Anterior cingulate cortex (tissue), 58 donors: ENCODE measurements at regions not wholly inside any gene's neighbourhood (a gene's known extent, or its start where the extent isn't known, plus 50 kb on each side); places are given as distances from the start of the nearest gene placed in this dataset.
"Not testable (repeated sequence)": the region's sequence is repeated elsewhere in the genome, so short reads cannot be mapped to it uniquely, and the experiment has no call there.

ENCODE experiments used
- DNase-seq, 58 donors: peaks; one replicate each; lab custom pipeline; 2025; lab: John Stamatoyannopoulos, UW

DNA sequence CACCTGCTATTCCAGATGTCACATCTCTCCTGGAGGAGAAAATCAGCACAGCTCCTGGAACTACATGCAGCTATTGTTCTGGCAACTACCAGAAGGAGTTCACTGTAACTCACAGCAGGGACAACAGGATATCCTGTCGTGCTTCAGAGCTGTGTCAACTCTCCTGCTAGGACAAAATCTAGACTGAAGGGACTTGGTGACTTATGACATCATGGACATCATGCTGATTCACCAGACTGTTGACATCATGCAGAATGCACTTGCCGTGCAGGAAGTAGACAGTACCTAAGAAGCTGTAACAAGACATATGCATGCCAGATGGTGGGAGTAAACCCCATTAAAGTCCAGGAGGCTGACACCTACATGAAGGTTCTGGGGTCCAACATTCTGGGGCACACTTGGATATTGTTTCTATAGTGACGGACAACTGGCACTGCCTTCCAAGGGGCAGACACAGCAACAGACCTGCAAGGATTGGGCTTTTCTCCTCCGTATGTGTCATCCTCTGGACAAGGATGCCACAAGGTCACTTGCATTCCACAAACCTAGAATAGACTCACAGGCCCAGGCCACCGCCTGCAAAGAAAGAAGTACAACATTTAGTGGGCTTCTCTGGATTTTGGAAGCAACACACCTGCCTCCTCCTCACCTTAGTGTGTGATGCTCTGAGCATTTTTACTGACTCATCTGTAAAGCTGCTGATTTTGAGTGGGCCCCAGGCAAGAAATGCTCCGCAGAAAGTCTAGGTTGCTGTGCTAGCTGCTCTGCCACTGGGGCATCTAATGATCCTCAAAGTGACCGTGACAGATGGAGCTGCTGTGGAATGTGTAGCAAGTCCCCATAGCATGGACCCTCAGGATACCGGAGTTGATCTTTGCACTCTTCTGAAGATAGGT, 249.2 kb downstream of the MATN1 start:
- peak in 1 of 58 donors; percentile 2 for DNase-seq

DNA sequence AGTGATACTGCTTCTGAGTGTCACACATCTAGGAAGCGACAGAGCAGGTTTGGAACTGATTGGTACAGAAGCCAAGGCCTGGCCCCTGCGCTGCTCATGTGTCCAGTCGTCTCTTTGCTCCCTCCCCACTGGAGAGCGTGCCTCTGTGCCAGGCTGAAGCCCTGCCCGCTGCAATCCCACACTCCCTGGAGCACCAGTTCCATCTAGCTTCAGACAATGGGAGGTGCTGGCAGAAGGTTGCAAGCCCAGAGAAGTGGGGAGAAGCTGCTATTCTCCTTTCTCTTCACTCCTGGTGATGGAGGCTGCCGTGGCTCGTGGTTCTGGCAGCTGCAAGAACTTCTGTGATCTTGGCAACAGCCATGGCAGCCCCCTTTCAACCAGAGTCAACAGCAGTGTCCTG, 250.9 kb downstream of the MATN1 start:
- DNase-seq = no peak

DNA sequence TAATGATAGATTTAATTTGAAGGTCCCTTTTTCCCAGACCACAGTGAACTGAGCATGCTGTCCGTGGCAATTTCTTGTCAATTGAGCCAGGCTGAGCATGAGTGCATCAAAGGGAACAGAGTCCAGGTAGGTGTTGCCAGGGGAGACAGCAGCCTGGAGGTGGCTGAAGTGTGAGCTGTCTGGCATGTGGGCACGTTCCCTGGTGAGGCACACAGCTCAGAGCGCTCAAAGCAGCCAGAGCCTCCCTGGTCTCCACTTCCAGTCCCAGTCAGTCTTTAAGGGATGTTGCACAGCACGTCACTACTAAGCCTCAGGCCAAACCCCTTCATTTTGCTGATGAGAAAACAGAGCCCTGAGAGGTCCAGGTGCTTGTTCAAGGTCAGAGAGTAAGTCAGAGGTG, 251.4 kb downstream of the MATN1 start:
- peak in 1 of 58 donors; percentile 1 for DNase-seq

DNA sequence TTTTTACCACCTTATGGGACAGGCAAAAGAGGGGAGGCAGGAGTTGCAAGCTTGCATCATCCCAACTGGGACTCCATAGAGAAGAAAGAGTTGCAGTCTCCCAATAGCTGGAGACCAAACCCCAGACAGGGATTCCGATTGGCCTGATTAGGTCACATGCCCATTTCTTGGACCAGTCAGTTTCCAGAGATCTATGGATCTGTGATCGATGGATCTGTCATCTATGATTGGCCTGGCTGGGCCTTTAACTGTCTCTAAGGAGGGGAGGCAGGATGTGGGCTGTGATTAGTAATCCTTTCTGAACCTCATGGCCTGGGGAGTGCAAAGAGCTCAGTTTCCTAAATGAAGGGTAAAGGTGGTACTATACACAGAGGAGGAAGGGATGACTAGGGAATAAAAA, 252.1 kb downstream of the MATN1 start:
- DNase-seq = no peak

DNA sequence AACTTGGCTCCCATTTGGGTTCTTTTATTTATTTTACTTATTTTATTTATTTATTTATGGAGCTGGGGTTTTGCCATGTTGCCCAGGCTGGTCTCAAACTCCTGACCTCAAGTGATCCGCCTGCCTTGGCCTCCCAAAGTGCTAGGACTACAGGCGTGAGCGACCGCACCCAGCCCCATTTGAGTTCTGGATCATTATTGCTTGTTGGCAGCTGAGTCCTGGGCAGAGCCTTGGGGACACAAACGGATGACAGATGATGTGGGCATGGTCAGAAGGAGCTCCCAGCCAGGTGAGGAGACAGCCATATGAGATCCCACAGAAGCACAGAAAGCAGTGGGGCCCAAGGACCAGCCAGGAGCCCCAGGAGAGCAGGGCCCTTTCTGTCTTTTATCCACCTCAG, 254.0 kb downstream of the MATN1 start:
- DNase-seq = no peak

DNA sequence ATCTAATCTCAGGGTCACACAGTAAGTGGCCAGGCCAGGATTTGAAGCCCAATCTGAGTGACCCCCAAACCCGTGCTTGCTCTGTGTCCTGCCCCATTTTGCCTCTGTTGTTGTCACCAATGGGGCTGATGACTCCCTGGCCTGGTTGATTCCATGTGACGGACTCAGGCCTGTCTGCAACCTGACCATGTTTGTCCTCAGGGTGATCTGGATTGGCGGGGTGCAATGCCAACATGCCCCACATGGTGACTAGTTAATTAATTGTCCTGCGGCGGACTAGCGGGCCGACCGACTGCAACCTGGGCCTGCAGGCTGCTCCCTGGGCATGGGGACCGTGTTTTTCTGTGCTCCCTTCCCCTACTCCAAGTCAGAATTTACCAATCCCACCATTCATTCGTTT, 256.3 kb downstream of the MATN1 start:
- DNase-seq = no peak

DNA sequence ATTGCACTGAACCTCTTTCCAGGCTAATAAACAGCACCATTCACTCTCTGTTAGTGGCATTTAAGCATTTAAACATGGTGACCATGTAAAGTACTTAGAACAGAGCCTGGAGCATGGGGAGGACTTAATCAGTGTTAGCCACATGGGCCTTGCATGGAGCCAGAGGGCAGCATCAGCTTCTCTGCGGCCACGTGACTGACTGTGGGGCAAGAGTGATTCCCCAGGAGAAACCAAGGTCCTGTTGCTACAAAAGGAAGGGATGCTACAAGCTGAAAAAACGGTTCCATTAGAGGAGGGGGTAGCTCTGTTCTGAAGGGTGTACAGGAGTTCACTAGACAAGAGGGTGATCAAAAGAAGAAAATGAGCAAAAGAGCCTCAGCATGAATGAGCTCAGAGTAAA, 256.8 kb downstream of the MATN1 start:
- DNase-seq = no peak

DNA sequence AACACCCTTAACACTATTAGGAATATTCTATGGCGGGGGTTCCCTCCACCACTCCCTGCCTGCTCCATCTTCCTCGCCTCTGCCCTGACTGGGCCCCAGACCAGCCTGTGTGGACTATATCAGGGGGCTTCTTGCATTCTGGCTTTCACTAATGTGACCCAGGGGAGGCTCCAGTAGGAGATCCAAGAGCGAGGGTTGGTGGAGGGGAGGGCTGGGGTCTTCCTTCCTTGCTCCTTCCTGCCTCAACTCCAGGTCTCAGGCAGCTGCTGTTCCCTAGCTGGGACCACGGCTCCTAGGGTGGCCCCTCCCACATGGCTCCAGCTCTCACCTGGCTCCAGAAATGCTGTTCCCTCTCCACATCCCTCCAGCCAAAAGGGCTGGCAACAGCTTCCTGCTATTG, 257.4 kb downstream of the MATN1 start:
- no peak for DNase-seq

DNA sequence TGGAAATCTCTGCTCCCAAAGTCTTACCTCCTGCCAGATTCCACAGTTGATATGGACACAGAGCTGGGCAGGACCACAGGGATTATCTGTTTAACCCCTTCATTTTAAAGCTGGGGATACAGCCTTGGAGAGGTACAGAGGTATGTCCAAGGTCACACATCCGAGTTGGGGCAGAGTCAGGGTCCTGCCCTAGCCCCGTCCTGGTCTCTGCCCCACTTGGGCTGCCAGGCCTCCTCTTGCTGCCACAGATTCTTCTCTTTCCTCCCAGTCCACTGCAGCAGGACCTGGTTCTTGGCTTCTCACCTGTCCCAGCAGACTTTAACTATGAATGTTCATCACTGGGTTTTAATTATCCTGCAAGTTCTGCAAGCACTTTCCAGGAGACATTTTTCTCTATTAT, 258.3 kb downstream of the MATN1 start:
- no peak for DNase-seq

DNA sequence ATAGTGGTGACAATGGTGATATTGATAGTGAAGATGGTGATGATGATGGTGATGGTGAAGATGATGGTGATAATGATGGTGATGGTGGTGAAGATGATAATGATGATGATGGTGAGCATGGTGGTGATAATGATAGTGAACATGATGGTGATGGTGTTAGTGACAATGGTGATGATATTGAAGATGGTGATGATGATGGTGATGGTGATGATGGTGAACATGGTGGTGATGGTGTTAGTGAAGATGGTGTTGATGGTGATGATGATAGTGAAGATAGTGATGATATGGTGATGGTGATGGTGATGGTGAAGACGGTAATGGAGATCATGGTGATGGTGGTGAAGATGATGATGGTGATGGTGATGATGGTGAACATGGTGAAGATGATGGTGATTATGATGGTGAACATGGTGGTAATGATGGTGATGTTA, 259.2 kb downstream of the MATN1 start:
- no peak for DNase-seq

DNA sequence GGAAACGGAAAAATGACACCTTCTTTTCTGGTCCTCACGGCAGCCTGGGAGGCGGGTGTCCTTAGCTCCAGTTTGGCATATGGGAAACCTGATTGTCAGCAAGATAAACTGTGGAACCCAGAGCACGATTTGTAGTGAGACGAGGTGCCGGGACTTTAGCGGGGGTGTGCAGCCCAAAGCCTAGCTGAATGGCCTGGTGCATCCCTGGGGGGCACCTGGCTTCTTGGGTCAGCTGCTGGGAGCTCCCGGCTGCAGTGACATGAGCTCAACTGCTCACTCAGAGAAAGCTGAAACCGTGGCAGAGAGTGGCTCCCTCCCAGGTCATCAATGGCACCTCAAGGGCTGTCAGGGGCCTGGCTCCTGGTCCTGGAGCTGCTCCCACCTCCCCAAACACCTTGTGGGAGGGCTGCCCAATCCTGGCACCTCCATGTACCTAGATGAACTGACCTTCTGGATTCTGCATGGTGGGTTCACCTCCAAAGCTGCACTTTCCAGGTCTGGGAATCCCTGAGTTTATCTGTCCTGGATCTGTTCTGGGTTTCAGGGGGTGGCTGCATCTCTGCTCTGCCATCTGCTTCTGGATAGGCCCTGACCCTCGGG, 260.5 kb downstream of the MATN1 start:
- DNase-seq = no peak

DNA sequence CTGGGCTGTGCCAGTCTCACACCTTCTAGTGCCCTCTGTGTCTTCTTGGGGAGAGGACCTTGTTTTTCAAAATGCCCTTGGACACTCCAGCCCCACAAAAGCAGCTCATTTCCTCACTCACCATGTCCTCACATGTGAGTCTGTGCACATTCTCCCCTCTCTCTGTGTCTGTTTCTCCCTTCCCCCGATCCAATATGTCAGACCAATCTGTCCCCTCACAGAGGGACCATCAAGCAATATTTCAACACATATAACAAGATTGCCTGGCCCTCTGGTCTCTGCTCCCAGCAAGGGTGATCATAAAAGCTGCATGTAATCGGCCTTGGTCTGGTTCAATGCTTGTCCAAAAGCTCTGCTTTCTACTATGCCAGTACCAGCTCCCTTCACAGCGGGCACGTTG, 261.2 kb downstream of the MATN1 start:
- no peak for DNase-seq

DNA sequence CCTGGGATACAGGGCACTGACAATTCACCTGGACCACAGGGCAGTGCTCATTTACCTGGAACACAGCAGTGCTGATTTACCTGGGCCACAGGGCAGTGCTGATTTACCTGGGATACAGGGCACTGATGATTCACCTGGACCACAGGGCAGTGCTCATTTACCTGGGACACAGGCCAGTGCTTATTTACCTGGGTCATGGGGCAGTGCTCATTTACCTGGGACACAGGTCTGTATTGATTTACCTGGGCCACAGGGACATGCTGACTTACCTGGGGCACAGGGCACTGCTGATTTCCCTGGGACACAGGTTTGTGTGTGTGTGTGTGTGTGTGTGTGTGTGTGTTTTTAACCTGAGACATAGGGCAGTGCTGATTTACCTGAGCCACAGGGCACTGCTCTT, 261.7 kb downstream of the MATN1 start:
- no peak for DNase-seq

DNA sequence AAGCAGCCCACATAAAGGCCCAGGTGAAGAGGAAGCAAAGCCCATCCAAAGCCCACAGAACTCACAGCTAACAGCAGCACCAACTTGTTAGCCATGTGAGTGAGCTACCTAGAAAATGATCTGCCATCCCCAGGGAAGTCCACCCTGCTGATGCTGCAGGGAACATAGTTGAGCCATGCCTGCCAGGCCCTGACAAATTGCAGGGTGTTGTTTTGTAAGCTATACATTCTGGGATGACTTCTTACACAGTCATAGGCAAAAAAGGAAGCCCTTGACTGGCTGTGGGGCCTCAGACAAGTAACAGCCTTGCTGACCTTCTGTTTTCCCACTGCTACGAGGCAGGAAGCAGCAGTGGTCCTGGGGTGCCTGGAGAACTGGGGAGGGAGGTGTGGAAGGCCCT, 262.7 kb downstream of the MATN1 start:
- no peak for DNase-seq

DNA sequence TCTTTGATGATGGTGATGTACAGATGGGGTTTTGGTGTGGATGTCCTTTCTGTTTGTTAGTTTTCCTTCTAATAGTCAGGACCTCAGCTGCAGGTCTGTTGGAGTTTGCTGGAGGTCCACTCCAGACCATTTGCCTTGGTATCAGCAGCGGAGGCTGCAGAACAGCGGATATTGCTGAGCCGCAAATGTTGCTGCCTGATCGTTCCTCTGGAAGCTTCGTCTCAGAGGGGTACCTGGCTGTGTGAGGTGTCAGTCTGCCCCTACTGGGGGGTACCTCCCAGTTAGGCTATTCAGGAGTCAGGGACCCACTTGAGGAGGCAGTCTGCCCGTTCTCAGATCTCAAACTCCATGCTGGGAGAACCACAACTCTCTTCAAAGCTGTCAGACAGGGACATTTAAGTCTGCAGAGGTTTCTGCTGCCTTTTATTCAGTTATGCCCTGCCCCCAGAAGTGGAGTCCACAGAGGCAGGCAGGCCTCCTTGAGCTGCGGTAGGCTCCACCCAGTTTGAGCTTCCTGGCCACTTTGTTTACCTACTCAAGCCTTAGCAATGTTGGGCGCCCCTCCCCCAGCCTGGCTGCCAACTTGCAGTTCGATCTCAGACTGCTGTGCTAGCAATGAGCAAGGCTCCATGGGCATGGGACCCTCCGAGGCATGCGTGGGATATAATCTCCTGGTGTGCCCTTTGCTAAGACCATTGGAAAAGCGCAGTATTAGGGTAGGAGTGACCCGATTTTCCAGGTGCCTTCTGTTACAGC, 264.5 kb downstream of the MATN1 start:
- not testable (repeated sequence) for DNase-seq

DNA sequence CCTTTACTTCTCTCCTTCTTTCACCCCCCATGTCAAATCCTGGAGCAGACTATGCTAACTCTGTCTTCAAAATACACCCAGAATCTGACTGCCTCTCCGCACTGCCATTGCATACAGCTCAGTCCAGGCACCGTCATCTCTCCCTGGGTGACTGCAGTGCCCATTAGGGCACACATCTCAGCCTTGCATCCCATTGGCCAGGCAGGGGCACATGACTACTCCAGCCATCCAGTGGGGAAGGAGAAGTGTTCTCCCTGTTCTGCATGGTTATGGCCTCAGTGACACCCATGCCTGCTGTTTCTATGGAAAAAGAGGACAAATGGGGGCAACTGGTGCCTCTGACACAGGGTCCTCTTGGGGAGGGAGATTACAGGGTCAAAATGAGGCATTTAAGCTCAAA, 270.5 kb downstream of the MATN1 start:
- no peak for DNase-seq

DNA sequence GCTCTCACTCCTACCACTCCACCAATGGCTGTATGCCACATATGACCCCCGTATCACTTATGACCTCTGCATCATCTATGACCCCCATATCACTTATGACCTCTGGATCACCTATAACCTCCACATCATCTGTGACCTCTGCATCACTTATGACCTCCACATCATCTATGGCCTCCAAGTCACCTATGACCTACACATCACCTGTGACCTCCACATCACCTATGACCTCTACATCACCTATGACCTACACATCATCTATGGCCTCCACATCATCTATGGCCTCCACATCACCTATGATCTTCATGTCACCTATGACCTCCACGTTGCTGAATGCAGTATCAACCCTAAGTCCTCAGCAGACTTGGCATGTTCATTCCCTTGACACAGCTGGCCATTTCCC, 271.2 kb downstream of the MATN1 start:
- no peak for DNase-seq

DNA sequence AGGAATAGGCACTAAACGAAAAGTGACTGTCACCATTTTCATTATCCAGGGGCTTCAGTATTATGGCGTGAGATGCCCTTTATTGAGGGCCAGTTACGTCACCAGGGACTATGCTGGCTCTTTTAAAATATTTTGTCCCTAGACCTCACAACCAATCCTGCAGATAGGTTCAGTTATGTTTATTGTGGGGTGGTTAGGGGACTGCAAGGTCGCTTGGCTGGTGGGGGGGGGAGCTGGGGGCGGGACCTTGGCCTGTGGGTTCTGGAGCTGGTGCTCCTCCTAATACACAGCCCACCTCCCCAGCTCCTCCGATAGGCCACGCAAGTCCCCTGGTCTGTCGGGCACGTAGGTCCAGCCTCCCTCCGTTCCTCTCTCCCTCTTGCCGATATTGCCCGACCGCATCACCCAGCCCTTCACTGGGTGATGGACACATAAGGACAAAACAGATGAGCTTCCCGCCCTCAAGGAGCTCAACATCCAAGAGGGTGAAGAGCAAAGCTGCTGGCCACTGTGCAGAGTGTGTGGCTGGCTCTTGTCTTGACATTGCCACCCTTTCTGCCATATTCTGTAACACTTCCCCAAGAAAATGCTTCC, 271.8 kb downstream of the MATN1 start:
- no peak for DNase-seq

DNA sequence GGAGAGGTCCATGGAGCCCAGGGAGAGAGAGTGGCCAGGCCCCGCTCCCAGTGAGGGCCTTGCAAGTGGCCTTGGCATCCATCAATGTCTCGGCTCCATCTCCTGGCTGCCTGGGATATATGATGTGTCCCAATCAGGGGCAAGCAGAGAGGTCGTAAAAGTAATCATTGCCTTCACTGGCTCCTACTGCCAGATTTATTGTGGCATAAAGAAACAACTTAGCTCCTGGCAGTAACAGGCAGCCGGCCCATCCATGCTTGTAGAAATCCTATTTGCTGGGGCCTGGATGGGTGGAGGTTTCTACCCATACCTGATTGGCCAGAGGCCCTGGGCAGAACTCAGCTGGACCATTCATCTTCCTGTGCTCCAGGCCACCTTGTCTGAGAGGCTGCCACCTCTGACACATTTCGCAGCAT, 272.6 kb downstream of the MATN1 start:
- no peak for DNase-seq

DNA sequence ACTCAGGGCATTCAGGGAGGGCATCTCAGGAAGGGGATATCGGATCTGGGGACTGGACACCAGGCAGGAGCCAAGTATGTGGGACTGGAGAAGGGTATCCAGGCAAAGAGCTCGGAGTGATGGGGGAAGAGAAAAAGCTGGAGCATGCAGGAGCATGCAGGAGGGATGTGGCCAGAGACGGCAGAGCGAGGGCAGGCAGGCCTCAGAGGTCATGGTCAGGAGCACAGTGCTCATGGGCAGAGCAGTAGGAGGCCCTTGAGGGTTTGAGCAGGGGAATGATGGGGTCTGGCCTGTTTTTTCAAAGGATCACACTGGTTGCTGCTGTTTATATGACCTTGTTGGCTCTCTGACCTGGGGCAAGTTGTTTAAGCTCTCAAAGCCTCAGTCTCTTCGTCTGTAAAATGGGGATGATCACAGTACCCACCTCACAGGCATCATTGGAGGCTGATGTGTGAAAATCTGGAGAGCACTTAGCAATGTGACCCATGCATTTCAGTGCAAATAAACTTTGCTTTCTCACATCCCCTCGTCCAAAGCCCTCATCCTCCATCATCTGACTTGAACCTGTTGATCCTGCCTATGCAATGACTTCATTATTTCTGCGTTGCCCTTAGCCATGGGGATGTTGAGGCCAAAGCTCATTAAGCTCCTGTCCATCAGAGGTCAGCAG, 273.1 kb downstream of the MATN1 start:
- no peak for DNase-seq
